PC-9 (cell line): ENCODE measurements at regions not wholly inside any gene's neighbourhood (a gene's known extent, or its start where the extent isn't known, plus 50 kb on each side); places are given as distances from the start of the nearest gene placed in this dataset.

Source experiments
- BruUV-seq: library from RNA; stranded (reverse); fragments of 400-500 nt; replicated peaks from 2 replicates; lab custom pipeline; 2021; lab: Mats Ljungman, UMichigan
- CTCF ChIA-PET: fragments of 300-600 bp; sonication (Branson Sonifier 250); formaldehyde crosslinking; loops from one replicate; lab custom pipeline; 2022; ENCODE audit warnings: antibody characterized with exemption; lab: Charles Lee
- POLR2A ChIA-PET: fragments of 300-600 bp; sonication (Branson Sonifier 250); formaldehyde crosslinking; loops from one replicate; lab custom pipeline; 2022; ENCODE audit warnings: antibody characterized with exemption; ENCODE audit not compliant: unreplicated experiment; lab: Charles Lee
- DNase-seq, 2 experiments: peaks; one replicate each; pipeline versions ENCODE4 v3.0.0 to v3.0.0-alpha.2; 2015 to 2022; ENCODE audit warnings: mixed read lengths in 1 of 2
- H2AFZ ChIP-seq: fragments of 200-600 bp; sonication (generic); 2 replicates; pipeline ENCODE4 v1.8.1; 2017; ENCODE audit warnings: antibody characterized with exemption
- H3F3A ChIP-seq: fragments of 200-600 bp; sonication (generic); 2 replicates; pipeline ENCODE4 v1.8.1; 2017; ENCODE audit warnings: antibody characterized with exemption, mild to moderate bottlenecking, low read depth; ENCODE audit not compliant: insufficient read depth
- H3K27ac ChIP-seq: fragments of 200-600 bp; sonication (generic); 2 replicates; pipeline ENCODE4 v1.6.1; 2016; ENCODE audit warnings: mixed run types
- H3K27me3 ChIP-seq: fragments of 200-600 bp; sonication (generic); 2 replicates; pipeline ENCODE4 v1.6.1; 2016; ENCODE audit warnings: low read depth, mixed run types; ENCODE audit not compliant: insufficient read depth
- H3K36me3 ChIP-seq: fragments of 200-600 bp; sonication (generic); 2 replicates; pipeline ENCODE4 v1.6.1; 2016; ENCODE audit warnings: low read depth, mixed run types
- H3K4me1 ChIP-seq: fragments of 200-600 bp; sonication (generic); replicated peaks from 2 replicates; pipeline ENCODE4 v1.6.1; 2016; ENCODE audit warnings: mixed run types; ENCODE audit not compliant: insufficient read depth
- H3K4me2 ChIP-seq: fragments of 200-600 bp; sonication (generic); 2 replicates; pipeline ENCODE4 v1.6.1; 2017; ENCODE audit warnings: mixed run types
- H3K4me3 ChIP-seq: fragments of 200-600 bp; sonication (generic); 2 replicates; pipeline ENCODE4 v1.6.1; 2016; ENCODE audit warnings: mixed run types
- H3K79me2 ChIP-seq: fragments of 200-600 bp; sonication (generic); 2 replicates; pipeline ENCODE4 v1.6.1; 2017; ENCODE audit warnings: low read depth, mixed run types
- H3K9me2 ChIP-seq: fragments of 200-600 bp; sonication (generic); 2 replicates; pipeline ENCODE4 v1.8.1; 2017; ENCODE audit warnings: mild to moderate bottlenecking; ENCODE audit not compliant: insufficient read depth
- H3K9me3 ChIP-seq: fragments of 200-600 bp; sonication (generic); 2 replicates; pipeline ENCODE4 v1.8.1; 2016; ENCODE audit warnings: low read depth; ENCODE audit not compliant: insufficient read depth
- H4K20me1 ChIP-seq: fragments of 200-600 bp; sonication (generic); 2 replicates; pipeline ENCODE4 v1.8.1; 2017; ENCODE audit not compliant: insufficient read depth
- CTCF ChIP-seq: fragments of 200-600 bp; sonication (generic); conservative IDR thresholded peaks from 2 replicates; pipeline ENCODE4 v1.6.1; 2017; ENCODE audit warnings: mixed run types, antibody characterized with exemption, mild to moderate bottlenecking, moderate library complexity
- EZH2 ChIP-seq: fragments of 200-600 bp; sonication (generic); IDR thresholded peaks from 2 replicates; pipeline ENCODE4 v1.8.0; 2017; ENCODE audit warnings: antibody characterized with exemption, low read depth
- intact Hi-C: fragments of 100-400 bp; cut with micrococcal nuclease; formaldehyde crosslinking; loops from one replicate; pipeline ENCODE4 v1.10.0; 2022; ENCODE audit not compliant: unreplicated experiment

DNA sequence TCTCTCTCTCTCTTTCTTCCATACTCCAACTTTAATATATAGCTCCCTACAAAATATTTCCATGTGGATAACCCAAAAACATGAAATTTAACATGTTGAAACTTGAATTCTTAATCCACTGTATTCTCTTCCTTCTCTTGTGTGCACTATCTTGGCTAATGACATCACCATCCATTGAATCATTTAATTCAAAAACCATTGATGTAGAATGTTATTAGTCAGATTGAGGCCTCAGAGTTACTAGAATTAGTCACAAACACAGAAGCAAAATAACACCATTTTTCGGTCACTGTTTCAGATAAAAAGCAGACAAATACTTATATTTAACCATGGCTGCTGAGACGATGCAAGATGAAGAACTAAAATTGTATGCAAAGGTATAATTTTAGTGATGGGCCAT lies 256.9 kb upstream of the LRRC3B start:
- H3K4me3 ChIP-seq, result no peak overlapping the region
- no peaks in the 10 kb centered on the region for H3K36me3 ChIP-seq
- H2AFZ ChIP-seq, result no peak overlapping the region
- no TSS peak for BruUV-seq
- H4K20me1 ChIP-seq, result no peaks in the 10 kb centered on the region
- no peak overlapping the region for H3K4me2 ChIP-seq
- H3K27ac ChIP-seq, result no peak overlapping the region
- intact Hi-C loops, result no loop called here
- no peaks in the 10 kb centered on the region for H3F3A ChIP-seq
- no peaks in the 10 kb centered on the region for H3K79me2 ChIP-seq
- ChIA-PET POLR2A (no interaction called here), CTCF (no interaction called here)
- H3K9me3 ChIP-seq, result no peaks in the 10 kb centered on the region
- H3K27me3 ChIP-seq, result no peaks in the 10 kb centered on the region
- DNase-seq, result no peak
- no peaks in the 10 kb centered on the region for H3K9me2 ChIP-seq
- no peaks in the 10 kb centered on the region for H3K4me1 ChIP-seq
- TF ChIP-seq CTCF (no peak), EZH2 (no peak)

- Histone ChIP-seq H3K4me3 (no peak overlapping the region), H3K27me3 (no peaks in the 10 kb centered on the region), H3K4me2 (no peak overlapping the region), H3K9me3 (no peaks in the 10 kb centered on the region), H3K79me2 (no peaks in the 10 kb centered on the region), H3K27ac (no peak overlapping the region), H3K36me3 (no peaks in the 10 kb centered on the region), H3F3A (no peaks in the 10 kb centered on the region), H3K4me1 (no peaks in the 10 kb centered on the region), H3K9me2 (no peaks in the 10 kb centered on the region), H4K20me1 (no peaks in the 10 kb centered on the region), H2AFZ (no peak overlapping the region)
- TF ChIP-seq EZH2 (no peak), CTCF (no peak)
- BruUV-seq, result no TSS peak
- DNase-seq, result no peak
- ChIA-PET CTCF (no interaction called here), POLR2A (no interaction called here)
- intact Hi-C loops, result no loop called here
Observed at GRCh38 chr3:26368312-26368711, 254.3 kb upstream of the LRRC3B start.

- Histone ChIP-seq H3K4me3 (no peak overlapping the region), H3K4me1 (no peaks in the 10 kb centered on the region), H3K36me3 (no peaks in the 10 kb centered on the region), H3K79me2 (no peaks in the 10 kb centered on the region), H4K20me1 (no peaks in the 10 kb centered on the region), H3K27me3 (no peaks in the 10 kb centered on the region), H3F3A (no peaks in the 10 kb centered on the region), H3K4me2 (no peak overlapping the region), H3K9me2 (no peaks in the 10 kb centered on the region), H3K27ac (no peak overlapping the region), H3K9me3 (no peaks in the 10 kb centered on the region), H2AFZ (no peak overlapping the region)
- no TSS peak for BruUV-seq
- no peak for DNase-seq
- CTCF ChIA-PET, result no interaction called here
- intact Hi-C loops, result no loop called here
- no peak for TF ChIP-seq CTCF
- no peak for TF ChIP-seq EZH2
- POLR2A ChIA-PET, result no interaction called here
Observed at GRCh38 chr3:26369133-26369532, 253.4 kb upstream of the LRRC3B start.
